Nucleus accumbens (tissue), 56 donors: ENCODE measurements at regions not wholly inside any gene's neighbourhood (a gene's known extent, or its start where the extent isn't known, plus 50 kb on each side); places are given as distances from the start of the nearest gene placed in this dataset.

Experiments used
- DNase-seq, 56 donors: peaks; one replicate each; lab custom pipeline; 2025; lab: John Stamatoyannopoulos, UW

DNA sequence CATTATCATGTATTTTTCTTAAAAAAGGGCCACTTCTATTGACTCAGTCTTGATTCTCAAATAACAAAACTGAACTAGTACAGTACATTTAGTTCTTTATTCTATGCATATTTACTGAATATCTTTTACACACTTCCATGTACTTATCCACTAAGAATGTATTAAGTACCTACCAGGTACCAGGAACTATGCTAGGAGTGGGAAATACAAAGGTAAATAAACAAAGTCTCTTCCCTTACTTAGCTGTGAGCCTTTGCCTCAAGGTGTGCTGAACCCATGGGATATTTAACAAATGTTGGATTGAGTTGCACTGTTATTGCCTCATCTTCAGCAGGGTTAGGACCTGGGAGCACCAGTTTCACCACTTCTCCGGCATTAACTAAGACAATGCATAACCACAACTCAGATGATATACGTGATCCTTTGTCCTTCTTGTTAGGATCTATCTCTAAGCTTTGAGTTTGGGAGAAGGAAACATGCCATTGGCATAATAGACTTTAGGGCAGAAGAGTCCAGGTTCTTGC is 533.9 kb downstream of the TFAP2B start:
- DNase-seq, result no peak

DNA sequence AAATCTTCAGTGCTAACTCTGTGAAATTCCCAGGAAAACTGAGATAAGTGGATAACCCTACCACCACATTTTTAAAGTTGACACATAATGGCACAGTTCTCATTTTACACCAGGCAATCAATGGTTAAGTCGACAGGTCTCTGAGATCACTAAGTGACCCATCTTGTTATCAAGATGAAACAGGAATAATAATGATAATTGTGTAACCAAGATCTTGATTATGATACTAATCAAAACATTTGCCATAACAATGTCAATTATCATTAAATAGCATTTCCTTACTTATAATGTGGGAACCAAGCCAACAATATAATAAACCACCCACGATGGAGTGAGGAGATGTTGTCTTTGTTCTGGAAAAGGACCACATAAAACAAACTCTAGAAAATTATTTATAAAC is 541.6 kb downstream of the TFAP2B start:
- DNase-seq, result no peak

GRCh38 chr6:51365566-51365965 is 546.9 kb downstream of the TFAP2B start:
- DNase-seq, result no peak

DNA sequence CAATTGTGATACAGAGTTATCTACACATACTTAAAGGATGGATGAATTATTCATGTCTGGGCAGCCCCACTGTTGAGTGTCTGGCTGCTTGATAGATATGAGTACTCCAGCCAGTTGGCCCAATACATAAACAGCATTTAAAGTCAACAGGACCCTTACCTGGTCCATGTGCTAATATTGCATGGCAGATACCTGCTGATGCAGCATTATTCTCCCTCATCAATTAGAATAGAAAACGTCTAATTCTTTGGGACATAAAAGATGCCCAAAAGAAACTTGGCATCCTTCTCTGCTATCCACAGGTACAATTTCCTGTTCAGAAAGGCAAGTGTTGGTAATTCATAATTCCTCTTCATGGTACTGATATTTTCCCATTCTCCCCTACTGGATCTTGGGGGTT is 550.8 kb downstream of the TFAP2B start:
- DNase-seq, result no peak

DNA sequence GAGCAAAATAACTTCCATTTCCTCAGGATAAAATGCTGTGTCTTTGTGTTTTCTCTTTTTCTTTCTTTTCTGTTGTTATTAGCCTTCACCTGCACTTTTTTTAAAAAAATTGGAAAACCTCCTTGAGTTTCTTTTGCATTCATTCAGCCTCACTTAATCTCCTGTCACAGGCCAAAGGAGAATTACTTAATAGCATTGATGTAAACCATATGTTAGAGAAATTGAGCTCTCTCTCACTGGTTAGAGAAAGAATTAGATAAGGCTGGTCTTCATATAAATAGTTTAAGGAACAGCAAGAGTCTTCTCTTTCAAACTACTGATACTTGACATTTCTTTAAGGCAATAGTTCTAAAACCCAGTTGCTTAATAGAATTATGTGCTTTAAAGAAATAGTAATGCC is 564.2 kb downstream of the TFAP2B start:
- no peak for DNase-seq

- no peak for DNase-seq
Observed at GRCh38 chr6:51384736-51385135, 566.1 kb downstream of the TFAP2B start.

- DNase-seq, result no peak
Observed at GRCh38 chr6:51386347-51386836, 567.7 kb downstream of the TFAP2B start.

DNA sequence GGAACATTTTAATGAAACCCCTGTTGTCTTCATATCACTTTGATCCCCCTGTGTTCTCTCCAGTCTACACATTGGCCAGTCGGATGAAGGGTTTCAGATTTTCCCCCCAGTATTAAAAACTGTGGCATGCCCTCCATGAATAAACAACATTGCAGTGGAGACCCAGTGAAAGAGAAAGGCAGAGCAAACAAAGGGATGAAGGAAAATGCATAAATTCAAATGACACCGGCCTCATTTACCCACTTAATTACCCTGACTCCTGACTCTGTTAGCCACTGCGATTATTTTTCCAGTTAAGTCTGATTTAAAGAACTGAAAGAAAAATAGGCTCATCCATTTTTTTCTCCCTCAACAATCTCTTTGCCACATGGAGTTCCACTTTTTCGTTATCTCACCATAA is 569.2 kb downstream of the TFAP2B start:
- no peak for DNase-seq

GRCh38 chr6:51394061-51394460 is 575.4 kb downstream of the TFAP2B start:
- DNase-seq, result no peak

GRCh38 chr6:51396583-51396982 is 577.9 kb downstream of the TFAP2B start:
- no peak for DNase-seq

DNA sequence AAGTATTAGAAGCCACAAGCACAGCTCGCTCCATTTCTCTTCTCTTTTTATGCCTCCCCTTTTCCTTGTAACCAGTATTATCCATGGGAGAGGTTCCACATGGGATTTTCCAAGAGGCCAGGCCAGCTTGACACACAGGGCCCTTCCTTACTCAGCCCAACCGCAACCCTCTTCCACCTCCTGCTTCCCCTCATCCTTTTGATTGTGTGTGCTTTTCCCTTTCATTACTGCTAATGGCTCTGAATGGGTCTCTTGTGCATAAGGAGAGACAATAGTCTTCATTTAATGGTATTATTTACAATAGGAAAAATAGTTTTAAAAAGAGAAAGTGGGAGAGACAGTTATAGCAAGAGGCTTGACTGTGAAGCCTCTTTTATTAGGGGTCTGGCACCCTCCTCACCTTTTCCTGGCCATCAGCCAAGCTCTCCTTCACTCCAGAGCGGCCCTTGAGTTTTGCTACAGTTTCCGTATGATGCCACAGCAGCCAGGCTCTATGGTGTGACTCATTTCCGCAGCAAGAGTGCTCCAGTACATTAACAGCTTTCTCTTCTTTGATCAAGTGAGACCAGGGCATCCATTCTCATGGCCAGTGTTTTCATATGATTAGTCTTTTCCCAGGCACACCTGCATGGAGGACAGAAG is 579.5 kb downstream of the TFAP2B start:
- DNase-seq, result peak in 1 of 56 donors; percentile 60

GRCh38 chr6:51398793-51399192 is 580.1 kb downstream of the TFAP2B start:
- DNase-seq, result peak in 1 of 56 donors; percentile 1

DNA sequence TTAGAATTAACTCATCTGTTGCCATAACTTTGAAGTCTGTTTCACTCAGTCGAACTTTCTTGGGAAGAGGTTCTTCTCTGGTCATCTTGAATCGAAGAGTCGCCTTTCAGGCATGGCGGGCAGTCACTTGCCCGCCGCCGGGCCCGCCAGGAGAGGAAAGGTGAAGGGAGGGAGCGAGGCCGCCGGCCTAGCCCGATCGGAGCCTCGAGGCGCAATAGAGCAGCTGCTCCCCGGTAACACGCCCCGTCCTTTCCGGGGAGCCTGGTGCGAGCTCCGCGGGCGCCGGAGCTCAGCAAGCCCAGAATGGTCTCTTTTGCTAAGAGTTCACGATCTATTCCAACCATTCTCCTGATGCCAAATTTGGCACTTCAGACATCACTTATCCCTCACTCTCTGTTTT is 591.8 kb downstream of the TFAP2B start:
- no peak for DNase-seq

DNA sequence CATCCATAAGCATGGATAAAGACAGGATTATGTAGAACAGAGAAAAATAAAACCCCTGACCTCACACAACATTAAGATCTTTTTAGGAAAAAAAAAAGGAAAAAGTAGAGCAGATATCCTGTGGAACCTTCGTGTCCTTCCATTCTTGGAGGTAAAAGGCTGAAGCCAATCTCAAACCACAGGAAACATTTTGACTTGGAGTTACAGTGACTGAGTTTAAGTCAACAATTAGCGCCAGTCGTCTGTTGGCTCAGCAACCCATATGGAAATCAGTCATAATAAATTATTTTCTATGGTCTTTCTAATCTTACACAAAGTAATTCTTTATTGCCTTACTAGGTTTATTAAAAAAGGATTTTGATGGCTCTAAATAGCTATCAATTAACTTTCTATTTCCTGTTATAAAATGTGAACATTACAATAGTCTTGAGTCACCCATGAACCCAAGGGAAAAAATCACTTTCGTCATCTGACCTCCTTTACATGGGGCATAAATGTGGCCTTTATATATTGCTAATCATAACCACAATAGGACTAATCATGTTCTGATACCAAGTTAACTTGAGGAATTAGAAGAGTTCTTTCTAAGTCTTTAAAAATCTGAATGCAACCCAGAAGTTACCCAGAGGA is 592.9 kb downstream of the TFAP2B start:
- no peak for DNase-seq

DNA sequence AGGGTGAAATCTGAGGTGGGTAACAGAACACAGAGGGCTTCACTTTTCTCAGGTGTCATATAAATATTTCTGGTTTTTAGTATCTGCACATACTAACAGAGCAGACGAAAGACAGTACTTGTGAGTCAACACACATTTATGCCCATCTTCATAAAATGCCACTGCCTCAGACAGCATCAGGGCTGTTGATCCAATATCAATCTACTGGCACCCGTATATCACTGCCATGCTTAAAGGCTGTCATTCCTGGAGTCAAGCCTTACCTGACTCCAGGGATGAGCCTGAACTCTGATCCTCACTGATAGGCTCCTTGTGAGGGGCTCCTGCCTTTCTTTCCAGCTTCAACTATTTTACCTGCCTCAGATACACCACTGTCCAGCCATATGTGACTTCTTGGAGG is 595.7 kb downstream of the TFAP2B start:
- DNase-seq, result no peak

GRCh38 chr6:51415501-51415900 is 596.8 kb downstream of the TFAP2B start:
- no peak for DNase-seq

- DNase-seq, result no peak
Observed at GRCh38 chr6:51429017-51429712, 610.5 kb downstream of the TFAP2B start.

- DNase-seq, result no peak
Observed at GRCh38 chr6:51430589-51430988, 611.9 kb downstream of the TFAP2B start.

DNA sequence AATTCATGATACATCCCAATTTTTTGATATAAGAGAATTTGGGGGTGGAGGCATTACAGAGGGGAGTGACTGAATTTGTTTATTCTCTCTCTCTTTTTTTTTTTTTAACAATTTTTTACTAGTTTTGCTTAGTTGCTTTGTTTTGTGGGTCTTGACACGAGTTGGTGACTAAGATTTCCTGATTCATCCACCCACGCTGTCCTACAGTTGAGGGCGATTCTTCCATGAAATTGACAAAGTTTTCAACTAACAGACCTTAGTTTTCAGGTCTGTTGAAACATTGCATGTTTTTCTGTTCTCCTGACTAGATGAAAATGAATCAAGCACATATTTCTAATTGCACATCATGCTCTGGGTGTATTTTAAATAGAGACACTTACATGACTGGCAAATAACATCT is 613.8 kb downstream of the TFAP2B start:
- DNase-seq, result no peak

DNA sequence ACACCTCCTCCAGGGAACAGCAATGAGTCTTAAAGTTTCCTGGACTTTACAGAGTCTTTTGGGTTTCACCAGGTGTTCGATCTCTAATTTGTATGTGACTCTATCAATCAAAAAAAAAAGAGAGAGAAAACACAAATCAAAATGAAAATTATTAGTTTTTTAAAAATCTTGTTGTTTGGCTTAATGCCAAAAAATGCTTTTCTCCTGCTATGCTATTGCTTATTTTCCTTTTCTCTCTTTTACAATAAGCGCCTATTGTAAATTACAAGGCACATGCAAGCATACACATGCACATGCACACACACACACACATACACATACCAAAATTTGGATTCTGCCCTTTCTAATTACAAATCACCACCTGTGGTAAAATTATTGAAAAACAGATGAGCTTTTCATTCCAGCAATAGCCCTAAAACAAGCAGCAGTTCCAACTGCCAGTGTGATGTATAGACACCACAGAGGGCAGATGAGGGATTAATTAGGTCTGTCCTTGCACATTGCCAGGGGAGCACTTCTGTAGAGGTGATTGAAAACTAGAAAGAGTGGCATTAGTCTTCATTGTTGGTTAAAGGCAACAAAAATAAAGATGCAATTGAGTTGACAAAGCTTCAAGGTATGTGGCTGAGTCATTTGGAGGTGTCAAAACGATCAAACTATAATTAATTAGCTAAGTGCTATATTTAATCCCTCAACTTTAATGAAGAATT is 631.7 kb downstream of the TFAP2B start:
- no peak for DNase-seq

- DNase-seq, result no peak
Observed at GRCh38 chr6:51450958-51451357, 632.3 kb downstream of the TFAP2B start.
